NOMO-1 treated with dmso at 0.1 percent for 144 hours (cell line): ENCODE measurements at regions not wholly inside any gene's neighbourhood (a gene's known extent, or its start where the extent isn't known, plus 50 kb on each side); places are given as distances from the start of the nearest gene placed in this dataset.
"Not testable (repeated sequence)": the region's sequence is repeated elsewhere in the genome, so short reads cannot be mapped to it uniquely, and the experiment has no call there.

Source experiments
- DNase-seq: peaks from one replicate; lab custom pipeline; 2025; ENCODE audit not compliant: unreplicated experiment; lab: John Stamatoyannopoulos, UW

DNA sequence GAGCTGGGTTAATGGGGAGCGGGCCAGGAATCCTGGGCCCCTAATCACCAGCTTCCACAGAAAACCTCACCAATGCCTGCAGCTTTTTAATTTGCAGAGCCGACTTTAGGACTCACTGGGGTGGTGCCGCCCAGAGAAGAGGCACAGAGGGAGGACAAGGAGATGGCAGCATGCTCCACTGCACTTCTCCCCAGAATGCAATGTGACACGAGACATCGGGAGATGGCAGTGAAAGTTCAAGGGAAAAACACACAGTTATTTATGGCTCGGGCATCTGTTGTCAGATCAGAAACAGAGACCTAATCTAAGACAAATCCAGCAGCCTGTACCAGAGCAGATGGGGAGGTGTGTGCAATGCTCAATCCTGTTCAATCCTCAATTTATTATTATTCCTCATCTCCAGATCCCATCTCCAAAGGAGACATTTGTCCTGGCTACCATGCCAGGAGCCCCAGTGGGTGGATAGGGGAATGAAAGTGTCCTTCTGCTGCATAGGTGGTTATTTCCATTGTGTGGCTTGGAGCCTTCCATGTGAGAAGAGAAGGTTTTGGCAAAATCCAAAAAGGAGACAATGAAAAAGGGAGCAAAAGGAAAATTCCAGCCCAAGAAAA lies 250.0 kb downstream of the NXPE2 start:
- DNase-seq, result no peak

DNA sequence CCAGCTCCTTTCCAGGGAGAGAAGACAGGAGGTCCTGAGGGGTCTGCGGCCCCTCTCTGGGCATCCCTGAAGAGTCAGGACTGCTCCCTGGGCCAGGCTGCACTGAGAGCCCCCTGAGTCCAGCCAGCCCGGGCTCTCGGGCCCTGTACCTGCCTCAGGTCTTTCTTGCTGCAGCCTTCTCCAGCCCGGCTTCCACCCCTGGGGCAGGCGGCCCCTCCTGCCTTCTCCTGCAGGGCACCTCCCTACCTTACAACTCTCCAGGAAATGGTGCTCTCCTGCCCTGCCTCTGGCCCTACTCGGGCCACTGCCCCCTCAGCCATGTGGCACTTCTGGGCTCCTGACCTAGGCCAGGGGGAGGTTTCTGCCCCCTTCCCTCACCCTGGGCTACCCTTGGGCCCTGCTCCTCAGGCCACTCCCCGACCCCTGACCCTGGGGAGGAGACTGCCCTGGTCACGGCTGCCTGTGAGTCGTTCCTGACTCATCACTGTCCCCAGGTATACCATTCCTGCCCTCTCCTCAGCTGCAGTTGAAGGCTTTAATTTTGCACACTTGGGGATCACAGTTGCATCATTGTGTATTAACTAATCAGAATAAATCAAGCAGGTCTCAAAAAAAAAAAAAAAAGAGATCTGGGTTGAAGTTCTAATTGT lies 251.1 kb downstream of the NXPE2 start:
- no peak for DNase-seq

- DNase-seq, result no peak
These were observed 260.5 kb downstream of the NXPE2 start for GRCh38 chr11:114938799-114939198.

DNA sequence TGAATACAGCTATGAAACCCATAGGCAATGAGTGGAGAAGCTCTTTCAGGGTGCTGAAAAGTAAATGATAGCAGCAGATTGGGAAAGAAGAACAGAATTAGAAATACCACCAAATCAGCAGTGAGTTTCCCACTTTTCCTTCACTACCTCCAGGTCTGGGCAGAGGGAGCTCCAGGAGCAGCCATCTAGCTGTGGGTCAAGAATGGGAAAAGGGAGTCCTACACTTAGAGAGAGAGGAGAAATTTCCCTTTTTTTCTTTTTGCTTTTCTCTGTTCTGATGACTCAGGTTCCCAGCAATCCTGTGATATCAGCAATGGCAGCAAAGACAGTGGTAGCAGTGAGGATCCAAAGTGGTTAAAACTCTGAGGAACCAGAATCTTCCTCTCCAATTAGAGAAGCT lies 263.9 kb downstream of the NXPE2 start:
- no peak for DNase-seq

DNA sequence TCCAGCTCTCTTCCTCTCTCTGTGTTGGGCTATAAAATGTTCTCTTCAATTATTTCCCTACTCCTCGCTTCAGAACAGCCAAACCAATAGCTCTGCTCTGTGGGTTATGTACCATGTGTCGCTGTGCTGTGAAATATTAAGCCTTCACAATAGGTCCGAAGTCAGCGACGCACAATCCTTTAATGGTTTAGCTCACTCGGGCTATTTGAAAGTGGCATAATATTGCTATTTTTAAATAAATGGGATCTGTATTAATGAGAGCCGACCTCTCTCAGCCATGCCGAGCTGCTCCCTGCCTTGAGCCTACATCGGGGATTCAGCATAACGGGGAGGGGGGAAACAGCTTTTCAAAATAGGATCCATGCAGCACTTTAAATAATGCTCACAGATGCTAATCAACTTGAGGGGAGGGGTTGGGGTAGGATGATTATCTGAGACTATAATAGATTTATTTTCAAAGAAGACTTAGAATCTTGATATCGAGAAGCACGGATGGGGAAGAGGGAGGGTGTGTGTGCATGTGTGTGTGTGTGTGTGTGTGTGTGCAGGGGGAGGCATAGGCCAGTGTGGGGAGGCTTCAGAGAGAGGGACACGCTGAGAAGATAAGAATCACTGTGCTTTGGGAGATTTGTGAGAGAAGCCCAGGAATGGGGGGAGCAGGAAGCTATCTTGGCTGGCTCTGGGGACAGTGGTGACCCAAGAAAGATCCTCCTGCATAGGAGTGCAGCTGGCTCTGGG lies 271.5 kb downstream of the NXPE2 start:
- DNase-seq, result no peak

GRCh38 chr11:114953039-114953438 lies 274.7 kb downstream of the NXPE2 start:
- no peak for DNase-seq

DNA sequence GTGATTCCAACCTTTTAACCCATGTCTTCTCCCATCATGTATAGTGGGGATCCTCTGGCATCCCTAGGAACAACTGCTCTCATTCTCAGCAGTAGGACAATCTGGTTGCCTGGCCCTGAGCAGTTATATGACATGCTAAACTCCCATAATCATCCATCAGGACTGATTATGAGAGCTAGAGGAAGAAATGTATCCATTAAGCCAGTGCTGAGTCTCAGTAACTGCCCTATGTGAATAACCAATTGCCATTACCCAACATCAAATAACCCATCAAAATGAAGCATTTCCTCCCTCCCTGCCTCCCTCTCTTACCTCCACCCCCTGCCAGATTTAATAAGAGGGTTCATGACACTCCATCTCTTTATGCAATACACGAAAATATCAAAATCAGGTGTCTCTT lies 277.6 kb downstream of the NXPE2 start:
- no peak for DNase-seq

GRCh38 chr11:114956566-114956965 lies 278.2 kb downstream of the NXPE2 start:
- no peak for DNase-seq

DNA sequence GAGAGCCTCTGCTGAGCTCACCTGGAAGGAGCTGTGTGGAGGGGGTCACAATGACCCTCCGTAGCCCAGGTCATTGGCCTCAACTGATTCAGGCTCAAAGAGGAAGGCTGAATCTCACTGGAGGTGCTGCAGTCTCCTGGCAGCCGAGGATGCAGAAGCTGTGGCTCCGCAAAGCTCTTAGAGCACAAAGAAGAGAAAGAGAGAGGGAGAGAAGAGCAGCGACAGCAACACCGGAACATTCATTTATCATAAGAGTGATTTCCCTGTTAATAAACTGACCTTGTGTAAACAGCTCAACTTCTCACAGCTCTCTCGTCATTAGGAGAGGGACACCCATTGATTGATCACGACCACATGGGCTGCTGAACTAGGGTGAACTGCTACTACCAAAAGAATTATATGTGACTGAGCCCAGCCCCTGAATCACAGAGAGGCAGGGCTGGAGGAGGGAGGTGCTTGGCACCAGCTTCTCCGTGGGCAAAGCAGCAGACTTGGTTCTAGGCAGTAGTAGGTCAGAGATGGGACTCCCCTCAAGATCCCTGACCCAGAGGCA lies 281.7 kb downstream of the NXPE2 start:
- DNase-seq, result no peak

DNA sequence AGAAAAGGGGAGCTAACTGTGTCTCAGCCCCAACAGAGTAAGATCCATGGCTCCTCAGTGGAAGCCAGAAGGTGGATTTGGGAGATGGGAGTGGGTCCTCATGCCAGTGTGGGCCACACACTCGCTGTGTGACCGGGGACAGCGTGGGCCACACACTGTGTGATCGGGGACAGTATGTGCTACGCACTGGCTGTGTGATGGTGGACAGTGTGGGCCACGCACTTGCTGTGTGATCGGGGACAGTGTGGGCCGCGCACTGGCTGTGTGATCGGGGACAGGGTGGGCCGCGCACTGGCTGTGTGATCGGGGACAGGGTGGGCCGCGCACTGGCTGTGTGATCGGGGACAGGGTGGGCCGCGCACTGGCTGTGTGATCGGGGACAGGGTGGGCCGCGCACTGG lies 282.5 kb downstream of the NXPE2 start:
- DNase-seq, result not testable (repeated sequence)

DNA sequence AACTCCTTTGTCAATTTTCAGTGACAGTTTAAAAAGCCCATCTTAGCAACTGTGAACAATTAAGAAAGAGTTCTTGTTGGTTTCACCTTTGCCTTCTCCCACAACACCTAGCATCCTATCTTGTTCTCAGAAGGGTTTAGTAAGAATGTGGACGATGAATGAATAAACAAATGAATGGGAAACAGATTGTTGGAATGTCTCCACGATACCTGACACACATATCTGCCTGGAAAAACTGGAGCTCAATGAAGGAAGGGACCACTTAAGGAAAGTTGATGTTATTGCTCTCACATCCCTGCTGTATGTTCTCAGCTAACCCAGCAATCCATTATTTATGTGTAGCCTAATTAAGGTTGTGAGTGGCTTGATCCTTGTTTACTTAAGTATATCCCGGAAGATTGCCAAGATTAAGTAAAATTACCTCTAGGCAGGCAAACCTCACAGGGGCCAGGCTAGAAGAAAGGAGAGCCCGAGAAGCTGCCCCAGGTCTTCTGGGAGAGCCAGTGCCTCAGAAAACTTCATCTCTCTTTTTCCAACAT lies 286.4 kb downstream of the NXPE2 start:
- DNase-seq, result no peak

- no peak for DNase-seq
These were observed 292.8 kb downstream of the NXPE2 start for GRCh38 chr11:114970927-114971645.

GRCh38 chr11:114972105-114972504 lies 293.8 kb downstream of the NXPE2 start:
- no peak for DNase-seq

GRCh38 chr11:114977651-114978050 lies 299.3 kb downstream of the NXPE2 start:
- no peak for DNase-seq

- DNase-seq, result no peak
These were observed 303.8 kb downstream of the NXPE2 start for GRCh38 chr11:114982141-114982540.

GRCh38 chr11:114984611-114985163 lies 306.4 kb downstream of the NXPE2 start:
- DNase-seq, result no peak

- DNase-seq, result no peak
These were observed 308.0 kb downstream of the NXPE2 start for GRCh38 chr11:114986365-114986764.

GRCh38 chr11:114987186-114987760 lies 308.9 kb downstream of the NXPE2 start:
- DNase-seq, result no peak

DNA sequence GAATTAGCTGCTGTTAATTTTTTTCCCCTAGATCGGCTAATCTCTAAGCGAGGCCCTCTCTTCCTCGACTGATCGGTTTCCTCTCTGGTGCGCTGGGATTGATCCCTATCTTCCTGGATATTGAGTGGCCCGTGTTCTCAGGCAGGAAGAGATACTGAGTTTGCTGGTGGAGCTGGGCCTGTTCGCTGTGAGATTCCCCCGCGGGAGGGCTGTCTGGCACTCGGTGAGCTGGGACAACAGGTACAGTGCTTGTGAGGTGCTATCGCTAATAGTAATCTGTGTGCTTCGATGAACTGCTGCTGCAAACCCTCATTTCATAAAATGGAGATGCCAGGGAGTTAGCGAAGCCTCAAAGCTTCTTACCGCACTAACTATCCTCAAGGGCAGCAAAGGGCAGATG lies 310.3 kb downstream of the NXPE2 start:
- no peak for DNase-seq

DNA sequence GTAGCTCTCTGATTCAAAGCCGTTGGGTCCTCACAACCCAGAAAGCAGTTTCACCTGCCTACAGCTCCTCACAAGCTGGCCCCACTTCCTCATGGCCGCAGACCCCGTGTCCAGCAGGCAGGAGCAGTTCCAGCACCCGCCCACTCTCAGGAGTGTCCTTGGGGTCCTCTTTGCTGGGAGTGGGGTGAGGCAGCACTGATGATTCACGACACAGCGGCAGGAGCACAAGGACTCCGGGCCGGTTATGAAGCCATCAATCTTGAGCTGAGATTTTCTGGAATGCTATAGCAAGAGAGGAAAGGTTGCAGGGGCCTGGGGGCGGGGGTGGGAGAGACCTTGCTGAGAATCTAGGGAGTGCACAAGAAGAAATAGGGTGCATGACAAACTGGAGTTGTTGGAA lies 311.2 kb downstream of the NXPE2 start:
- DNase-seq, result no peak

DNA sequence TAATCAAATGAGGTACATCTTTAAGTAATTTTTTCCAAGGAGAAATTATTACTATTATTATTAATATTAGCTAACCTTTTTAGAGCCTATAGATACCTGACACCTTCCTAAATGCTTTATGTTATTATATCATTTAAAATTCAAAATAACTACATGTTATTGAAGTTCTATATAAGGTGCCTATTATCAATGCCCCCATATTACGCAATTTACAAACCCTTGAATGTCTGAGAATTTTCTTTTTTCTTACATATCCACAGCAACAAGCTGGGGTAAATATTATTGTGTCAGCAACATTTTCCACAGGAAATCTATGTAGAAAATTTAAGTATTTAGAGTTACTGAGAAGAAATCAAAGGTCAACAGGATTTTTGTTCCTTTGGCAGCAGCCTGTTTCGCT lies 327.3 kb downstream of the NXPE2 start:
- DNase-seq, result no peak
